Testis (tissue), 2 donors: ENCODE measurements at regions not wholly inside any gene's neighbourhood (a gene's known extent, or its start where the extent isn't known, plus 50 kb on each side); places are given as distances from the start of the nearest gene placed in this dataset.
"Not testable (repeated sequence)": the region's sequence is repeated elsewhere in the genome, so short reads cannot be mapped to it uniquely, and the experiment has no call there.

Experiments used
- CTCF ChIP-seq, 3 experiments: fragments of 450-650 bp in 2 of 3; fragments of 200-600 bp in 1 of 3; sonication (generic) in 1 of 3; IDR thresholded peaks; one replicate each; pipeline ENCODE4 v1.5.1; 2016 to 2019; ENCODE audit warnings: antibody characterized with exemption in 3 of 3, mild to moderate bottlenecking in 2 of 3, moderate library complexity in 1 of 3
- POLR2A ChIP-seq: fragments of 450-650 bp; IDR thresholded peaks from one replicate; pipeline ENCODE4 v1.6.1; 2017; ENCODE audit warnings: antibody characterized with exemption, mild to moderate bottlenecking, moderate library complexity

GRCh38 chr2:95767531-95767930 is 175.7 kb downstream of the TRIM43 start:
- not testable (repeated sequence) for TF ChIP-seq CTCF (IDR thresholded peaks at IDR 0.05); POLR2A
